ENCODE measurements at regions not wholly inside any gene's neighbourhood (a gene's known extent, or its start where the extent isn't known, plus 50 kb on each side); places are given as distances from the start of the nearest gene placed in this dataset.

- H3K4me3 ChIP-seq (ENCODE audit: low read depth, low read length), result no peak overlapping the region
- H3K4me1 ChIP-seq (ENCODE audit: control insufficient read depth, insufficient read depth, low read length), result no peaks in the 10 kb centered on the region
- ChIA-PET CTCF (interaction anchor here (0.6 to 0.7 kb wide), 2 partner anchors 14 to 76 kb away, joined by 3 read pairs; no protein-coding TSS in a partner anchor), POLR2A (no interaction called here)
- TF ChIP-seq ZNF223 (tag by site-specific recombination; IDR thresholded peaks at IDR 0.05) (no peak), ZNF549 (tag by site-specific recombination; IDR thresholded peaks at IDR 0.05) (no peak), ZSCAN30 (tag by site-specific recombination; IDR thresholded peaks at IDR 0.05) (no peak), ZNF670 (tag by site-specific recombination; IDR thresholded peaks at IDR 0.05; ENCODE audit: low read depth) (no peak)
- H3K27ac ChIP-seq (ENCODE audit: extremely low read depth, low read depth, low read length), result no peak overlapping the region
- no peaks in the 10 kb centered on the region for H3K9me3 ChIP-seq (ENCODE audit: control insufficient read depth, insufficient read depth, low read depth, low read length)
- no peaks in the 10 kb centered on the region for H3K36me3 ChIP-seq (ENCODE audit: control insufficient read depth in 2 of 2, insufficient read depth in 1 of 2, low read length in 2 of 2)
Observed at GRCh38 chr9:12595400-12595799, 97.8 kb upstream of the TYRP1 start.

GRCh38 chr9:12604164-12604821, 88.9 kb upstream of the TYRP1 start:
- H3K4me3 ChIP-seq (ENCODE audit: low read depth, low read length), result no peak overlapping the region
- ChIA-PET POLR2A (no interaction called here), CTCF (interaction anchor here (0.6 kb wide), 1 partner anchor 11 kb away, joined by 3 read pairs; no protein-coding TSS in a partner anchor)
- H3K4me1 ChIP-seq (ENCODE audit: control insufficient read depth, insufficient read depth, low read length), result no peaks in the 10 kb centered on the region
- H3K36me3 ChIP-seq (ENCODE audit: control insufficient read depth in 2 of 2, insufficient read depth in 1 of 2, low read length in 2 of 2), result no peaks in the 10 kb centered on the region
- H3K9me3 ChIP-seq (ENCODE audit: control insufficient read depth, insufficient read depth, low read depth, low read length), result no peaks in the 10 kb centered on the region
- no peak overlapping the region for H3K27ac ChIP-seq (ENCODE audit: extremely low read depth, low read depth, low read length)
- TF ChIP-seq ZFP69B (tag by site-specific recombination; IDR thresholded peaks at IDR 0.05), result 0 out of 2 replicates have a peak, but pooled peaks have one; percentile 20
- 0 out of 2 replicates have a peak, but pooled peaks have one; percentile 36 for TF ChIP-seq ZNF692 (tag by site-specific recombination; IDR thresholded peaks at IDR 0.05)
- TF ChIP-seq ZNF292 (tag by site-specific recombination; IDR thresholded peaks at IDR 0.05; ENCODE audit: borderline replicate concordance, low read depth), result no peak
- no peak for TF ChIP-seq ZNF560 (tag by site-specific recombination; IDR thresholded peaks at IDR 0.05; ENCODE audit: borderline replicate concordance)
- 0 out of 2 replicates have a peak, but pooled peaks have one; percentile 41 for TF ChIP-seq SP7 (tag by site-specific recombination; IDR thresholded peaks at IDR 0.05)
- TF ChIP-seq ZBTB11 (tag by site-specific recombination; conservative IDR thresholded peaks at IDR 0.05; ENCODE audit: low read depth), result no peak
- peak; percentile 66 for TF ChIP-seq ZNF366 (tag by site-specific recombination; conservative IDR thresholded peaks at IDR 0.05)
- 0 out of 2 replicates have a peak, but pooled peaks have one; percentile 28 for TF ChIP-seq ZNF518A (tag by site-specific recombination; conservative IDR thresholded peaks at IDR 0.05; ENCODE audit: low read depth)
- no peak for TF ChIP-seq ZNF350 (tag by site-specific recombination; IDR thresholded peaks at IDR 0.05)
- no peak for TF ChIP-seq PATZ1 (tag by site-specific recombination; IDR thresholded peaks at IDR 0.05)
- TF ChIP-seq ZNF223 (tag by site-specific recombination; IDR thresholded peaks at IDR 0.05), result no peak
- TF ChIP-seq ZBTB21 (tag by site-specific recombination; IDR thresholded peaks at IDR 0.05), result peak; percentile 30; the same call in 1 of the 2 replicates
- TF ChIP-seq TCF7L2 (IDR thresholded peaks at IDR 0.05; ENCODE audit: borderline replicate concordance, low read depth, low read length), result no peak
- TF ChIP-seq ZNF580 (tag by site-specific recombination; IDR thresholded peaks at IDR 0.05), result no peak
- TF ChIP-seq ZFP41 (tag by site-specific recombination; IDR thresholded peaks at IDR 0.05; ENCODE audit: borderline replicate concordance), result no peak
- TF ChIP-seq KLF8 (tag by site-specific recombination; IDR thresholded peaks at IDR 0.05), result 0 out of 2 replicates have a peak, but pooled peaks have one; percentile 25
- TF ChIP-seq ZBTB17 (tag by site-specific recombination; IDR thresholded peaks at IDR 0.05), result no peak

Measured in HEK293 (cell line).